ENCODE measurements at regions not wholly inside any gene's neighbourhood (a gene's known extent, or its start where the extent isn't known, plus 50 kb on each side); places are given as distances from the start of the nearest gene placed in this dataset.
"Not testable (repeated sequence)": the region's sequence is repeated elsewhere in the genome, so short reads cannot be mapped to it uniquely, and the experiment has no call there.

DNA sequence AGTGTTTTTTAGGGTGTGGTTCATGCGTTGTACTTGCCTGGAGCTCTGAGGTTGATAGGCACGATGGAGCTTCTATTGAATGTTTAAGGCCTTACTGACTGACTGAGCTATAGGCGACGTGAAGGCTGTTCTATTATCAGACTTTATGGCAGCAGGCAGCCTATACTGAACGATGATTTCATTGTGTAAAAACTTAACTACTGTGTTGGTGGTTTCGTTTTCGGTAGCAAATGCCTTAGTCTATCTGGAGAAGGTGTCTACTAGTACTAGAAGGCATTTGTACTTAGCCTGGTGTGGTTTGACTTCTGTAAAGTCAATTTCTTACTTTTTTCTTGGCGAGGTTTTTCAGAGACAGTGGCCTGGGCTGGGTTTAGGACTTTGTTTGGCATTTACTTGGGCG lies 194.4 kb downstream of the OTOP1 start:
- H4K20me1 ChIP-seq (replicated peaks; ENCODE audit: control insufficient read depth, insufficient read depth, low read length); CTCF ChIA-PET (ENCODE audit: low intra/inter-chr PET ratio); ATAC-seq; H3K27me3 ChIP-seq (ENCODE audit: control insufficient read depth in 2 of 2, insufficient read depth in 2 of 2, low read length in 2 of 2); H3K9ac ChIP-seq (ENCODE audit: insufficient read depth in 1 of 2, low read depth in 2 of 2, low read length in 2 of 2); in situ Hi-C loops (cut with MboI); intact Hi-C loops (cut with micrococcal nuclease); H3K27ac ChIP-seq (ENCODE audit: extremely low read depth, low read depth, low read length); BruUV-seq (replicated peaks); FAIRE-seq; H3K4me3 ChIP-seq; H3K9me3 ChIP-seq (replicated peaks; ENCODE audit: control insufficient read depth, insufficient read depth, low read depth, low read length); H3K36me3 ChIP-seq (ENCODE audit: control insufficient read depth, insufficient read depth, low read length); H3K79me2 ChIP-seq (ENCODE audit: control insufficient read depth, insufficient read depth, low read length); H3K9me1 ChIP-seq (ENCODE audit: control insufficient read depth, insufficient read depth, low read length): not testable (repeated sequence)
- H3K4me1 ChIP-seq (replicated peaks in 1 of 2; ENCODE audit: control insufficient read depth in 2 of 2, insufficient read depth in 2 of 2, low read length in 2 of 2), result peaks cover 3 to 31% of the 10 kb centered on the region in 2 experiments; a peak in 4 of 5 replicates
- WGBS (ENCODE audit: insufficient coverage, low coverage, missing lambda C conversion rate), result 19% methylated on average over 9 of the region's 9 CpGs
- H3K4me2 ChIP-seq (ENCODE audit: insufficient read depth, low read length), result peak overlapping the region; percentile 41
- POLR2A ChIA-PET, result interaction anchor here (0.6 kb wide), 1 partner anchor 193 kb away, joined by 5 read pairs; no protein-coding TSS in a partner anchor
- peak in 1 of 4 experiments; percentile 13 for DNase-seq (ENCODE audit: extremely low read depth in 1 of 4, low spot score in 3 of 4)
- TF ChIP-seq, protein P1, sequence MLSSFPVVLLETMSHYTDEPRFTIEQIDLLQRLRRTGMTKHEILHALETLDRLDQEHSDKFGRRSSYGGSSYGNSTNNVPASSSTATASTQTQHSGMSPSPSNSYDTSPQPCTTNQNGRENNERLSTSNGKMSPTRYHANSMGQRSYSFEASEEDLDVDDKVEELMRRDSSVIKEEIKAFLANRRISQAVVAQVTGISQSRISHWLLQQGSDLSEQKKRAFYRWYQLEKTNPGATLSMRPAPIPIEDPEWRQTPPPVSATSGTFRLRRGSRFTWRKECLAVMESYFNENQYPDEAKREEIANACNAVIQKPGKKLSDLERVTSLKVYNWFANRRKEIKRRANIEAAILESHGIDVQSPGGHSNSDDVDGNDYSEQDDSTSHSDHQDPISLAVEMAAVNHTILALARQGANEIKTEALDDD (IDR thresholded peaks at IDR 0.05), result peak; percentile 41; the same call in 1 of the 2 replicates
- H2AFZ ChIP-seq (ENCODE audit: low read depth, low read length), result peak overlapping the region; percentile 79

DNA sequence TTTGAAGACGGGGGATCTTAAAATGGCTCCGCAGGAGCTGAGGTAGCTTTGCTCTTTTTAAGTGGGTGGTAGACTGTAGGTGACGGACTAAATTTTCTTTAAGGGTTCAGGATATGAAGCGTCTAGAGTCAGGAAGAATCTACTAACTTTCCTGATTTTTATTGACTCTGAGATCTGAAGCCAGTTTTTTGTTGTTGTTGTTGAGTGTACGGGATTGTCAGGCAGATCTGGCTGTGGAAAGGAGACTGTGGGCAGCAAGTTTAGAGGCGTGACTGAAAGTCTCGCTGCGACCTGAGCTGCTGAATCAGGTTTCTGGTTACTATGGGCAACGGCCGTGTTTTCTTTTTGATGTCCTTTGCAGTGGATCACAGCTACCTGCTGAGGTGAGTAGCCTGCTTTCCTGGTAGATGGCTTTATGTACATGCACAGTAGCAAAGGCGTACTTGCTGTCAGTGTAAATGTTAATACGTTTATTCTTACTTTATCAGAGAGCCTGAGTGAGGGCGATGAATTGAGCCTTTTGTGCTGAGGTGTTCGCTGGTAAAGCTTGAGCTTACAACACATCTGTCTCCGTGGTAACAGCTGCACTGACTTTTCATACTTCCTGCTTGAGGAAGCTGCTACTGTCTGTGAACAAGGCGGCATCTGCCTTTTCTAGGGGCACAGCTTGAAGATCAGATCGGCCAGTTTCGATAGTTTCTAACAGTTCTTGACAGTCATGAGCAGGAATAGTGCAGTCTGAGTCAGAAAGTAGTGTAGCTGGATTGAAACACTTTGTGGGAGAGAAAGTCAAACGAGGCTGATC lies 193.7 kb downstream of the OTOP1 start:
- H4K20me1 ChIP-seq (replicated peaks; ENCODE audit: control insufficient read depth, insufficient read depth, low read length); H3K27ac ChIP-seq (ENCODE audit: extremely low read depth, low read depth, low read length); H3K9ac ChIP-seq (ENCODE audit: insufficient read depth in 1 of 2, low read depth in 2 of 2, low read length in 2 of 2); H2AFZ ChIP-seq (ENCODE audit: low read depth, low read length); H3K79me2 ChIP-seq (ENCODE audit: control insufficient read depth, insufficient read depth, low read length); FAIRE-seq; H3K9me3 ChIP-seq (replicated peaks; ENCODE audit: control insufficient read depth, insufficient read depth, low read depth, low read length); intact Hi-C loops (cut with micrococcal nuclease); H3K9me1 ChIP-seq (ENCODE audit: control insufficient read depth, insufficient read depth, low read length); DNase-seq (ENCODE audit: extremely low read depth in 1 of 4, low spot score in 3 of 4); H3K36me3 ChIP-seq (ENCODE audit: control insufficient read depth, insufficient read depth, low read length); H3K4me3 ChIP-seq; H3K4me2 ChIP-seq (ENCODE audit: insufficient read depth, low read length); ATAC-seq; in situ Hi-C loops (cut with MboI); H3K27me3 ChIP-seq (ENCODE audit: control insufficient read depth in 2 of 2, insufficient read depth in 2 of 2, low read length in 2 of 2); BruUV-seq (replicated peaks); CTCF ChIA-PET (ENCODE audit: low intra/inter-chr PET ratio): not testable (repeated sequence)
- POLR2A ChIA-PET, result interaction anchor here (0.6 kb wide), 1 partner anchor 192 kb away, joined by 5 read pairs; no protein-coding TSS in a partner anchor
- H3K4me1 ChIP-seq (replicated peaks in 1 of 2; ENCODE audit: control insufficient read depth in 2 of 2, insufficient read depth in 2 of 2, low read length in 2 of 2), result peaks cover 3 to 31% of the 10 kb centered on the region in 2 experiments; a peak in 4 of 5 replicates
- 55% methylated on average over 19 of the region's 19 CpGs for WGBS (ENCODE audit: insufficient coverage, low coverage, missing lambda C conversion rate)
- peak; percentile 83 for TF ChIP-seq RFX1 (IDR thresholded peaks at IDR 0.05)

All from K562 (cell line).